ENCODE measurements at regions not wholly inside any gene's neighbourhood (a gene's known extent, or its start where the extent isn't known, plus 50 kb on each side); places are given as distances from the start of the nearest gene placed in this dataset.

DNA sequence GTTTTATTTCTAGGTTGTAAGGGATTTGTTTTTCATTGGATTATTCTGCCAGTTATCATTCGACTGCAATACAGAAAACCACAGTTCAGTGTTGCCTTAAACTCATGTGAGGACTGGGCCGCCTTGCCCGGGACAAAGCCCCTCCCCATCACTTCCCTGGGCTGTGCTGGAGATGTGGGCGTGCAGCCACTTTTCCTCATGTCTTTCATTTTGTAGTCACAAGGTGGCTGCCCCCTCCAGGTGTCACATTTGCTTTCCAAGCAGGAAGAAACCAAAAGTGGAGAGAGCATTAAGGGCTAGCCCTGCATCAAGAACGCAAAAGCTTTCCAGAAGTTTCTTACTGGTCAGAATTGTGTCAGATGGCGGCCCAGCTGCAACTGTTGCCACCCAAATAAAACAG is 492.5 kb upstream of the ID2 start:
- Histone ChIP-seq H3K9me3 (ENCODE audit: control insufficient read depth in 4 of 4, low read length in 3 of 4) (no peaks in the 10 kb centered on the region), H3K27me3 (ENCODE audit: control insufficient read depth in 4 of 4, insufficient read depth in 4 of 4, low read length in 3 of 4) (no peaks in the 10 kb centered on the region), H3K4me1 (ENCODE audit: control insufficient read depth in 4 of 4, insufficient read depth in 4 of 4, low read length in 3 of 4) (peaks cover 3 to 11% (median 7%) of the 10 kb centered on the region in 4 donors), H3K36me3 (ENCODE audit: control insufficient read depth in 4 of 4, insufficient read depth in 3 of 4, low read depth in 1 of 4, low read length in 3 of 4) (no peaks in the 10 kb centered on the region), H3K9ac (ENCODE audit: low read depth in 1 of 2, low read length in 2 of 2) (no peak overlapping the region), H3K4me3 (ENCODE audit: low read depth in 1 of 3, low read length in 3 of 3) (no peak overlapping the region), H3K27ac (ENCODE audit: low read depth in 1 of 2, low read length in 2 of 2) (no peak overlapping the region)
- WGBS: 93% methylated on average over 6 of the region's 6 CpGs
- no peak for TF ChIP-seq RXRA (IDR thresholded peaks at IDR 0.05)
- TF ChIP-seq EGR1 (IDR thresholded peaks at IDR 0.05; ENCODE audit: low read depth in 2 of 2): no peak
- TF ChIP-seq, protein P1, sequence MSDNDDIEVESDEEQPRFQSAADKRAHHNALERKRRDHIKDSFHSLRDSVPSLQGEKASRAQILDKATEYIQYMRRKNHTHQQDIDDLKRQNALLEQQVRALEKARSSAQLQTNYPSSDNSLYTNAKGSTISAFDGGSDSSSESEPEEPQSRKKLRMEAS (IDR thresholded peaks at IDR 0.05): no peak
- TF ChIP-seq YY1 (IDR thresholded peaks at IDR 0.05): no peak
- no peak for TF ChIP-seq TAF1 (conservative IDR thresholded peaks at IDR 0.05)
- TF ChIP-seq JUND (IDR thresholded peaks at IDR 0.05): no peak
- TF ChIP-seq FOXA2 (IDR thresholded peaks at IDR 0.05): no peak
- no peak for TF ChIP-seq SP1 (IDR thresholded peaks at IDR 0.05)
- TF ChIP-seq RAD21 (IDR thresholded peaks at IDR 0.05): no peak
- no peak for TF ChIP-seq HNF4G (IDR thresholded peaks at IDR 0.05)
- no peak for TF ChIP-seq GABPA (IDR thresholded peaks at IDR 0.05 in 1 of 2, conservative IDR thresholded peaks at IDR 0.05 in 1 of 2)
- DNase-seq (ENCODE audit: low spot score): no peak

DNA sequence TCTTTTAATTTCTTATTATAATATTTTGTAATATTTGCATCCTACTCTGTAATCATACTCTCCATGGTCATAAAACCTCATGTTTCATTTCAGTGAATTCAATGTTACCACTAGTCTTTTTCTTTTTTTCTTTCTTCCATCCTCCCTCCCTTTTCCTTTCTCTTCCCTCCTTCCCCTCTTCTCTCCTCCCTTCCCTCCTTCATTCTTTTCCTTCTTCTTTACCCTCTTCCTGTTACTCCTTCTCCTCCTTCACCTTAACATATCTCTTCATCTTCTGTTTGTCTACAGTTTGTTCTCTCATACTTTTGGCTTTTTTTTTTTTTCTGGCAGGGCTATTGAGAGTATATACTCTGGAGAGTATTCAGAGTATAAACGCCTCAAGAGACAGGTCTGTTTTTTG is 491.6 kb upstream of the ID2 start:
- WGBS: 79% methylated on average over 1 of the region's 1 CpG
- Histone ChIP-seq H3K36me3 (ENCODE audit: control insufficient read depth in 4 of 4, insufficient read depth in 3 of 4, low read depth in 1 of 4, low read length in 3 of 4) (no peaks in the 10 kb centered on the region), H3K4me1 (ENCODE audit: control insufficient read depth in 4 of 4, insufficient read depth in 4 of 4, low read length in 3 of 4) (peaks cover 3 to 11% (median 8%) of the 10 kb centered on the region in 4 donors), H3K27ac (ENCODE audit: low read depth in 1 of 2, low read length in 2 of 2) (no peak overlapping the region), H3K9me3 (ENCODE audit: control insufficient read depth in 4 of 4, low read length in 3 of 4) (no peaks in the 10 kb centered on the region), H3K9ac (ENCODE audit: low read depth in 1 of 2, low read length in 2 of 2) (no peak overlapping the region), H3K27me3 (ENCODE audit: control insufficient read depth in 4 of 4, insufficient read depth in 4 of 4, low read length in 3 of 4) (no peaks in the 10 kb centered on the region), H3K4me3 (ENCODE audit: low read depth in 1 of 3, low read length in 3 of 3) (no peak overlapping the region)
- no peak for DNase-seq (ENCODE audit: low spot score)
- TF ChIP-seq FOXA2 (IDR thresholded peaks at IDR 0.05) (no peak), NR2F2 (IDR thresholded peaks at IDR 0.05) (no peak)
- TF ChIP-seq, protein P2, sequence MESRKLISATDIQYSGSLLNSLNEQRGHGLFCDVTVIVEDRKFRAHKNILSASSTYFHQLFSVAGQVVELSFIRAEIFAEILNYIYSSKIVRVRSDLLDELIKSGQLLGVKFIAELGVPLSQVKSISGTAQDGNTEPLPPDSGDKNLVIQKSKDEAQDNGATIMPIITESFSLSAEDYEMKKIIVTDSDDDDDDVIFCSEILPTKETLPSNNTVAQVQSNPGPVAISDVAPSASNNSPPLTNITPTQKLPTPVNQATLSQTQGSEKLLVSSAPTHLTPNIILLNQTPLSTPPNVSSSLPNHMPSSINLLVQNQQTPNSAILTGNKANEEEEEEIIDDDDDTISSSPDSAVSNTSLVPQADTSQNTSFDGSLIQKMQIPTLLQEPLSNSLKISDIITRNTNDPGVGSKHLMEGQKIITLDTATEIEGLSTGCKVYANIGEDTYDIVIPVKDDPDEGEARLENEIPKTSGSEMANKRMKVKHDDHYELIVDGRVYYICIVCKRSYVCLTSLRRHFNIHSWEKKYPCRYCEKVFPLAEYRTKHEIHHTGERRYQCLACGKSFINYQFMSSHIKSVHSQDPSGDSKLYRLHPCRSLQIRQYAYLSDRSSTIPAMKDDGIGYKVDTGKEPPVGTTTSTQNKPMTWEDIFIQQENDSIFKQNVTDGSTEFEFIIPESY (IDR thresholded peaks at IDR 0.05): no peak

DNA sequence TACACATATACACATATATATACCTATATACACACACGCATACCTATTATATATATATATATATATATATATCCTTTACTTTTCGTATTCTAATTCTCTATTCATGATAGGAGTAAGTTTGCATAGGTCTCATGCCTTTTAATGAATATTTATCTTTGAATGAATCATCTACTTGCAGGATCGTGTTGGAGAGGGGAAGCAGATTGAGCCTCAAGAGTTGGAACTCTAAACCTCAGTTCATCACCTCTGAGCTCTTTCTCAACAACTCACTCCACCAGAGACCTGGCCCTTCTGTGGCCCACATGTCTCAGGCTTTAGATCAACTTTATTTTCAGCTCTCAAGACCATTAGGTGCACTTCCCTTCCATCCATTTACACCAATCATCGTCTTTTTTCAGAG is 490.4 kb upstream of the ID2 start:
- WGBS: 95% methylated on average over 4 of the region's 4 CpGs
- Histone ChIP-seq H3K9ac (ENCODE audit: low read depth in 1 of 2, low read length in 2 of 2) (no peak overlapping the region), H3K27me3 (ENCODE audit: control insufficient read depth in 4 of 4, insufficient read depth in 4 of 4, low read length in 3 of 4) (no peaks in the 10 kb centered on the region), H3K9me3 (ENCODE audit: control insufficient read depth in 4 of 4, low read length in 3 of 4) (no peaks in the 10 kb centered on the region), H3K27ac (ENCODE audit: low read depth in 1 of 2, low read length in 2 of 2) (no peak overlapping the region), H3K4me3 (ENCODE audit: low read depth in 1 of 3, low read length in 3 of 3) (no peak overlapping the region), H3K4me1 (ENCODE audit: control insufficient read depth in 4 of 4, insufficient read depth in 4 of 4, low read length in 3 of 4) (peaks cover 3 to 11% (median 8%) of the 10 kb centered on the region in 4 donors), H3K36me3 (ENCODE audit: control insufficient read depth in 4 of 4, insufficient read depth in 3 of 4, low read depth in 1 of 4, low read length in 3 of 4) (no peaks in the 10 kb centered on the region)
- DNase-seq (ENCODE audit: low spot score): no peak
- TF ChIP-seq RAD21 (IDR thresholded peaks at IDR 0.05) (no peak), FOXA2 (IDR thresholded peaks at IDR 0.05) (no peak), HNF4G (IDR thresholded peaks at IDR 0.05) (no peak), JUND (IDR thresholded peaks at IDR 0.05) (no peak), GABPA (IDR thresholded peaks at IDR 0.05 in 1 of 2, conservative IDR thresholded peaks at IDR 0.05 in 1 of 2) (no peak)
- TF ChIP-seq, protein P3, sequence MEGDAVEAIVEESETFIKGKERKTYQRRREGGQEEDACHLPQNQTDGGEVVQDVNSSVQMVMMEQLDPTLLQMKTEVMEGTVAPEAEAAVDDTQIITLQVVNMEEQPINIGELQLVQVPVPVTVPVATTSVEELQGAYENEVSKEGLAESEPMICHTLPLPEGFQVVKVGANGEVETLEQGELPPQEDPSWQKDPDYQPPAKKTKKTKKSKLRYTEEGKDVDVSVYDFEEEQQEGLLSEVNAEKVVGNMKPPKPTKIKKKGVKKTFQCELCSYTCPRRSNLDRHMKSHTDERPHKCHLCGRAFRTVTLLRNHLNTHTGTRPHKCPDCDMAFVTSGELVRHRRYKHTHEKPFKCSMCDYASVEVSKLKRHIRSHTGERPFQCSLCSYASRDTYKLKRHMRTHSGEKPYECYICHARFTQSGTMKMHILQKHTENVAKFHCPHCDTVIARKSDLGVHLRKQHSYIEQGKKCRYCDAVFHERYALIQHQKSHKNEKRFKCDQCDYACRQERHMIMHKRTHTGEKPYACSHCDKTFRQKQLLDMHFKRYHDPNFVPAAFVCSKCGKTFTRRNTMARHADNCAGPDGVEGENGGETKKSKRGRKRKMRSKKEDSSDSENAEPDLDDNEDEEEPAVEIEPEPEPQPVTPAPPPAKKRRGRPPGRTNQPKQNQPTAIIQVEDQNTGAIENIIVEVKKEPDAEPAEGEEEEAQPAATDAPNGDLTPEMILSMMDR (IDR thresholded peaks at IDR 0.05; ENCODE audit: low read depth, low read length, missing input control): no peak
